CD4-positive, alpha-beta T cell treated with Interleukin-21 for 1 hour (primary cell): ENCODE measurements at regions not wholly inside any gene's neighbourhood (a gene's known extent, or its start where the extent isn't known, plus 50 kb on each side); places are given as distances from the start of the nearest gene placed in this dataset.

Source experiments
- DNase-seq: peaks from one replicate; pipeline ENCODE4 v3.0.0-alpha.2; 2020

DNA sequence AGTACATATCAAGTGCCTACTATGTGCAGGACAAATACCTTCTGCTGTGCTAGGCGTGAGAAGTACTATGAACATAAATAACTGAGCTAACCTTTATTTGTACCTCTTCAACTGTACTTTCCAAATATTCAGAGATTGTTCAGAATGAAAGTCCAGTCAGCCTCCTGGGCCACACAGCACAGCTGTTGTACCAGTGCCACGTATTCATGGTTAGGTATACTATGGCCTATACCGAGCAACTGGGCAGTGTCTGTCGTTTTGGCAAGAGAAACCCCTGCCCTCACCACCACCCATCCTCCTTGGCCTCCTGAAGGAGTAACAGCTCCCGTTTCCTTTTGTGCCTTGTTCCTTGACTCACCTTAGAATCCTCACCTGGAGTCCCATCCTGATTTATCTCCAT, 53.0 kb downstream of the RASSF10 start:
- no peak for DNase-seq

DNA sequence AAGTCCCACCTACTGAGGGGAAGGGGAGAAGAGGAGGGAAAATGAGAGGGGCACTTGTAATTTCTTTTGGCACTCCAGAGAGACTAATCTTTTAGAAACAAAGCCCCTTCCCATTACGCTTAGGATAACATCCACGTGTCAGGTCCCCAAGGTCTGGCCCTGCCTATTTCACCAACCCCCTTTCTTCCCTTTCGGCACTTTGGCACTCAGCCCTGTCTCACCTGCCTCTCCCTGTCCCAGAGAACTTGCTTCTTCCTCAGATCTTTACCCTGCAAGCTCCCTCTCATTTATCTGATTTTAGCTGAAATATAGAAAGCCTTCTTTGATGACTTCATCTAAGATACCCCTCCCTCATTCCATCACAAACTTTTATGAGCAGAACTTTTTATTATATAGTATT, 55.5 kb downstream of the RASSF10 start:
- DNase-seq: no peak

DNA sequence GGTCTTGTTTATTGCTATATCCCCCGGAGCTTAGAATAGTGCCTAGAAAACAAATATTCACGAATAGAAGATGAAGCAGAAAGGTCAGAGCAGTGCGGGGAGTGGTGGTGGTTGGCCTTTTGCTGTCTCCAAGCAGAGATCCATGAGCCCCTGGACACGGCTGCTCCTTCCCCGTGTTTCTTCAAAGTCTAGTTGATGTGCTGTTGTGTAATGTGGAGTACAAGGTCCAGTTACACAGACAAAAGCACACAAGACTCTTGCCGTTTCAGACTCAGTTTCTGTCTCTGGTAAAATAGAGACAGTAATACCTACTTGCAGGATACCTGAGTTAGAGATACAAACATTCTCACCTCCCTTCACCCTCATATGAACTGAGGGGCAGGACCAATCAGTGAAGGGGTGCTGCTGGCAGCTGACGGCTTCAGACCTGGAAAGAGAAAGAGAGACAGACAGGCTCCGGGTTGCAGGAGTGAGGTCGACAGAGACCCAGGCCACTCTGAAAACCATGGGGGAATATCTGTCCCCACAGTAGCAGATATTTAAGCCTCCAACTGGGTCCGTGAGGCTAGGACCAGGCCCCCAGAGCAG, 56.2 kb downstream of the RASSF10 start:
- no peak for DNase-seq

DNA sequence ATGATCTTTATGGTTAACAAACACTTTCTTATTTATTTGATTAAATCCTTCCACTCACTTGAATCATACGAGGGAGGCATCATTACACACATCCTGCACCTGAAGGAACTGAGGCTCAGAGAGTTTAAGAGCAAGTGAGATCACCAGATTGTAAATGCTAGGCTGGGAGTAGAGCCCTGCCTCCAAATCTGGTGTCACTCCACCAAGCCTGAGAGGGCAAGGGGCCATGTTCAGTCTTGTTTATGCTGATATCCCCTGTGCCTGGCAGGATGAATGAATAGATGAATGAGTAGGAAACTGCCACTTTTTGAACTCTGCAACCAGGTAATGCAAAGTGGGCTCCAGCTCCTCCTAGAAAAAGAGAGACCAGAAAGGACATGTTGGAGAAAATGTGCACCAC, 59.1 kb downstream of the RASSF10 start:
- DNase-seq: no peak

DNA sequence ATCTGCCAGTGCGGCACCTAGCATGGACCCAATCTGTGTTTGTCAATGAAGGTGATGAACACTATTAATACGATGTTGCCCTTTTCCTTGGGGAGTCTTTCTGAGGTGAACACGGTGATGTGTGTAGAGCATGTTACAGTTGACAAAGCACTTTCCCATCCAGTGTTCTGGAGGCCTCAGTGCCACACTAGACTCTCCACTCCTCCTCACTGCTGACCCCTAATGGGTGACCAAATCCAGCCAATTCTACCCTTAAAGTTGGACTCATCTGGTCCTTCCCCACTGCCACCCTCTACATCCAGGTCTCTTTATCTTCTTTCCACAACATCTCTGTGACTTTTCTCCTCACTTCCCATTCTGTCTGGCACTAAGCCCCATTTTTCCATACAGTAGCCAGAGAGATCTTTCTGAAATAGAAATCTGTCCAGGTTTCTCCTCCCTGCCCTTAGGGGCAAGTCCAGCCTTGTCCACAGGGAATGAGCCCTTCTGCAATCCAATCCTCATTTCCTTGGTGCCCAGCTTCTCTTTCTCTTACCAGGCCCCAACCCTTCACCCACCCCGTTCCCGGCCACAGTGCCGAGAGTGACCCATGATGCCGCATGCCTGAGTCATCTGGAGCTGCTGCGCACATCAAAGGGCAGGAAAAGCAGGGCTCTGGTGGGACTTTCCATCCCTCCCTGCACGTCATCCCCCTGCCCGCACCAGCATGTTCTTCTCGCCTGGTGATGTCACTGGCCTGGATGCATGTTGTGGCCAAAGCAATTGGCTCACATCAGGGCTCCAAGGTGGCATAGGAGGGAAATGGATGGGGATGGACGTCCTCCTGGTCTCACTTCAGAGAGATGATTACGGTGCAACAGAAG, 64.2 kb downstream of the RASSF10 start:
- no peak for DNase-seq

DNA sequence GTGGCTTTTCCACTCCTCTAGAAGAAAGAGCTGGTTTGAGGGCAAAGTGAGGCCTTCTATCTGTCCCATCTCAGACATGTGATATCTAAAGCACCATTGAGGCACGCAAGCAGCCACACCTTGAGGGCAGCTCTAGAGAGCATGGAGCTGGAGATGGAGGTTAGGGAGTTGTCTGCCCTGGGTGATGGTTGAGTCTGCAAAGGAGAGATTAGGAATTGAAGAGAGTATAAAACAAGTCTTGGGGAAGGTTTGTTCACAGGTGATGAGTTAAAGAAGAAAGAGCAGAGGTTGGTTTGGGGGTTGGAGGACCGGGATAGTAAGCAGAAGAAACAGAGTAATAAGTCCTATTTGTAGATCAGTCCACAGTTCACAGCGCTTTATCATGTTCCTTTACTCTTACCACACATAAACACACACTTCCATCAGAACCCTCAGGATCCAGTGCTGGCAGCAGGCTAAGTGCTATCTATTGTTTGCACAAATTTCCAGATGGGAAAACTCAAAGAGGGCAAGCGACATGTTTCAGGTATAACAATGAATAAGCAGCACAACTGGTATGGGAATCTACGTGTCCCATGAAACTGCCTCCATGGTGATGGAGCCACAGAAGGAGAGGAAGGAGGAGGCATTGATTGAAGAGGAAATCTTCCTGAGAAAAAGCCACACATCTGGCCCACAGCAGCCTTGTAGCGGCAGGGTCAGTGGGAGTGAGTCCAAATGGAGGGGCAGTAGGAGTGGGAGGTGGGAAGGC, 65.8 kb downstream of the RASSF10 start:
- no peak for DNase-seq

DNA sequence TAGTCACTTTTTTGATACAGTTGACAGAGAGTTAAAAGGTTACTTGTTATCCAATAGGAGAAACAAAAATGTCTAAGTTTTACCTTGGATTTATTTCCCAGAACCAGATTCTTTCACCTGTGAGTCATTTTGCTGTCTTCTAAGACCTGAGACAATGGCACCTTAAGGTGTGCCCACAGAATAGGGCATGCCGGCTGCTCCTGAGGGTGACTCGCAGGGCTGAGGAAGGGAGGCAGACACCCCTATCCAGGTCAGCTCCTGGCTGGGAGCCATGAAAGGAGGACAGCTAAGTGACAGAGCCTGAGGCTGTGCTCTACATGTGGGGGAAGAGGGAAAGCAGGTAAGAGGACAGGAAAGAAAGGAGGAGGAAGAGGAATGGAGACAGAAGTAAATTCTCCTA, 67.8 kb downstream of the RASSF10 start:
- DNase-seq: no peak

DNA sequence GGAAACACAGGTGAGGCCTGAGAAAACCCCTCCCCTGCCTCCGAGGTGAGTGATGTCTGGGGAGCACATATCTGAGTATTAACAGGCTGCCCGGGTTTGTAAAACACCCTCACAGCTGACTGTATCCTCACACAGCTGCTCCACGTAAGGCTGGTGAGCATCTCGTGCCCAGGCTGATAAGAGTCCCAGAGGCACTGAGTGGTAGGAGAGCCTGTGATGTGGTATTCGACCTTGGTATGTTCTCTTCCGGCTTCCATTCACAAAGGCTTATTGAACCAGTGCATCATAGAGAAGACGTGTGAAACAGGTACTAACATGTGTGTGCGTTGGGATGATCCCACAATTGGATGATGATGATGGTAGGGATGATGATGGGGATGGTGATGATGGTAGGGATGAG, 71.7 kb downstream of the RASSF10 start:
- DNase-seq: no peak

DNA sequence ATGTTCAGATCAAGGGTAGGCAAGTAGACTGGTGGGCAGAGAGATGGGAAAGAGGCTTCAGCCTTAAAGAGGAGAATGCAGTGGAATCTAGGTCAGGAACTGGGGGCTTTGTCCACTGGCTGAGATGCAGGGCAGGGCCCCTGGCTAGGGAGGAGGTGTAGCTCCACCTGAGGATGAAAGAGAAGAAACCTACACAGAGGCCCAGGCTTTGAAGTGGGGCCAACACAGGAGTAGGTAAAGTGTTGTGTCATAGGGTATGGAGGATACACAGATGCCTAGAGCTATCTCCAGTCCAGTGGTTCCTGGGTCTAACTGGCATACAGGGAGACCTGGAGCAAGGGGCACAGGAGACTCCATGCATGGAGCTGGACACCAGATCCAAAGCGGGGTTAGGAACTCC, 73.5 kb downstream of the RASSF10 start:
- no peak for DNase-seq

DNA sequence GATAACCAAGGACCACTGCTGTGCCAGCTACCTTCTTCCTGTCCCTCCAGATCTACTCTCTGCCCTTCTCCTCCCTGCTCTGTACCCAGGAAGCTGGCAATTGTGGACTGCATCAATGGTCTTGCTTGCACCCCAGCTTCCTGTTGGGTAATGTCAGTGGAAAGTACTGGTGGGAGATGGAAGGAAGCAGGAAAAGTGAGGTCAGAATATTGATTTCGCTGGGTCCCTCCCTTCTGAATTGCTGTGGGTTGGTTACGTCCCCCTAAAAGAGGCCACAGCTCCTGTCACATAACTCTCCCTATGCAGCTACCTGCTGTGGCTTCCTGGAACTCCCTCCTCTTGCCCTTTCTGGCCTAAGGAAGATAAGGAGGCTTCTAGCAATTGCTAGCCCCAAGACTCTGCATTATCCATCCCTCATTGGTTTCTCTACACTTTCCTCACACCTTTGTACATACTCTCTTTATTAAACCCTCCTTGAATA, 81.2 kb downstream of the RASSF10 start:
- DNase-seq: no peak

DNA sequence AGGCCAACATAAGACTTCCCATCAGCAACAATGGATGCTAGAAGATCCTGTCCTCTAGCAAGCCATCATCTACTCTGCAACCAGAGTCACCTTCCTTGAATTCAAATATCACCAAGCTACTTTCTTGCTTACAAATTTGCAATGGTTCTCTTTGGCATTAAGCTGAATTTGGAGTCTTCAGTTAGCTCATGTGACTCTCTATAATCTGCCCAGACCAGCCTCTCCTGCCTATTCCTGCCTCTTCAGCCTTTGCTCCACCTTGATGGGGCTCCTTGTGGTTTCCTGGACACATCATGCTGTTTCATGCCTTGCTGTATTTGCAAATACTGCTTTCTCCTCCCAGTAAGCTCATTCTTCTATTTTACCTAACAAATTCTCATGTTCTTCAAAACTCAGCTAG, 82.3 kb downstream of the RASSF10 start:
- no peak for DNase-seq

DNA sequence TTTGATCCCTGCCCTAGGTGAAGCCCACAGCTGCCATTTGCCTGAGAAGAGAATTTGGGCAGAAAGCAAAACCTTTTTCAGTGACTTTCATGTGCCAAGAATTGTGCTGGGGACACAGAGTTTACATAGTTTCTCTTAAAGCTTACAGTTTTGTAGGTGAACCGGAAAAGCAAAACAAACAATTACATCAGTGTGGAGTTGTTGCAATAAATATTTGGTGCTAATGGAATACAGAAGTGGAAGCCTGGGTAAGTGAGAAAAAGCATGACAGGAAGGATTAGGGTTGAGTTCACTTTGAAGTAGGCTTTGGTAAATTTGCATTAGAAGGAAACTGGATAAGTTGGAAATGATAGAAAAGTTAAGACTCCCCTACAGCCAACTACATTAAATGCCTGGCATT, 82.7 kb downstream of the RASSF10 start:
- no peak for DNase-seq

DNA sequence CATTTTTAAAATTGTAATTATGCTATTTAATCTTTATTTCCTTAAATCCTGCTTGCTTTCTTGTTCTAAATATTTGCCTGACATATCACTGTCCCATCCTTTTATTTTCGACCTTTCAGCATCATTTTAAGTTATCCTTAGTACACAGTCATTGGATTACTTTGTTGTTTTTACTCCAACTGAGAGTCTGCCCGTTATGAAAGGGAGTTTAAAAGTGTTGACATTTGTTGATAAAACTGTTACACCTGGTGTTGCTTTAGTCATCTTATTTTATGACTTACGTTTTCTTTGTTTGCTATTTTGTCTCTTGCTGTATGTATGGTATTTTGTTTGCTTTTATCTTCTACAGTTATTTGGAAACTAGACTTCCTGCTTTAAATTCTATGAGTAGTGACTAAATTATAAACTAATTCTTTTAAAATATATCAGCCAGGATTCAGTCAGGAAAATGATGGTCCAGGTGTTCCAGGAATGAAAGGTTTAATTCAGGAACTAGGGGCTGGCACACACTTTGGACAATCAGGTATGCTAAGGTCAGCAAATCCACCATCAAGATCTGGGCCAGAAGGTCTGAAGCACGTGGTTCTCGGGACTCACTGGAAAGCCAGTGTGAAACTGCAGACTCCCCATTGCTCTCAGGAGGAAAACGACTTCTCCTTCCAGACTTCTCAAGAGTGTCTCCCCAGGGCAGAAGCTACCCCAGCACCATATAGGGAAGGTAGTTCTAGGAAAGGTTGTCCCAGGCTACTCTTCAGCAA, 86.0 kb downstream of the RASSF10 start:
- no peak for DNase-seq

DNA sequence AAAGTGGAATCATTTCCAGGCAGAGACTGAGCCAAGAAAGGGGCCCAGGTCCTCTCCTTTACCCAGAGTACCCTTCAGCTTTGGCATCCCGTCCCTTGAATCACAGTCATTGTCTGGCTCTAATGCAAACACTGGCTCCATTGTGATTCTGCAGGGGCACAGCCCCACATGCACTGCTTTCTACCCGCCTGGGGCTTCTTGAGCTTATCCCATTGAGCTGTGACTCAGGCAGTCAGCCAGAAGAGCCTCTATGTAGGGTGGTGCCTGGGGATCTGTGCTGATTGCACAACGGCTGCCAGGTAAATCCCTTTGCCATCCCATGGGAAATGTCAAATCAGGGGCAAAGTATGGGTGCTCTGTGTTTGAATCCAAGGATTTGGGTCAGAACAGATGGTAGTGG, 88.9 kb downstream of the RASSF10 start:
- no peak for DNase-seq

DNA sequence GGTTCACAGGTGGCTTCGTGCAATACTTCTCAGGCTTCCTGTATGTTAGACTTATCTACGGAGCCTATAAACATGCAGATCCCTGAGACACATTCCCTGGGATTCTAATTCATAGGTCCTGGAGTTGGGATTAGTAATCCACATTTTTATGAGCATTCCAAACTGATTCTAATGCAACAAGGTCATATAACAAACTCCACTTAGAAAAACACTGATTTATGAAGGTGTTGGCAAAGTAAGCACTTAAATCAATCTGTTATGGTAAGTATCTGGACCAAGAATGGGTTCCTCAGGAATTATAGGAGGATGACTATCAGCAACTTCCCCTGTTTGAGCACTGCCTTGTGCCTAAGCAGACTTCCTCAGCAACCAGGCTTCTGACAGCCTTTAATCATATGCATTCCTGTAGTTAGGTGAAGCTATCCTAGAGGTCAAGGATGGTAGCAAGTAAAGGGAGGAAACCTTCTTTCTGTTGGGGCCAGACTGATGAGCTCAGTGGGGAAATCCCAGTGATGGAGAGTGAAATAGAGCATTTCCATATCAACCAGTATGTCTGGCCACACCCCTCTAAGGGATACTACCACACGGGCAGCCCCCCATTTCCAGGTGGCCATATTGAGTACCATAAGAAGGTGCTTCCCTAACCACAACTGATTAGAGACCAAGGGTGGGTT, 89.6 kb downstream of the RASSF10 start:
- DNase-seq: no peak

DNA sequence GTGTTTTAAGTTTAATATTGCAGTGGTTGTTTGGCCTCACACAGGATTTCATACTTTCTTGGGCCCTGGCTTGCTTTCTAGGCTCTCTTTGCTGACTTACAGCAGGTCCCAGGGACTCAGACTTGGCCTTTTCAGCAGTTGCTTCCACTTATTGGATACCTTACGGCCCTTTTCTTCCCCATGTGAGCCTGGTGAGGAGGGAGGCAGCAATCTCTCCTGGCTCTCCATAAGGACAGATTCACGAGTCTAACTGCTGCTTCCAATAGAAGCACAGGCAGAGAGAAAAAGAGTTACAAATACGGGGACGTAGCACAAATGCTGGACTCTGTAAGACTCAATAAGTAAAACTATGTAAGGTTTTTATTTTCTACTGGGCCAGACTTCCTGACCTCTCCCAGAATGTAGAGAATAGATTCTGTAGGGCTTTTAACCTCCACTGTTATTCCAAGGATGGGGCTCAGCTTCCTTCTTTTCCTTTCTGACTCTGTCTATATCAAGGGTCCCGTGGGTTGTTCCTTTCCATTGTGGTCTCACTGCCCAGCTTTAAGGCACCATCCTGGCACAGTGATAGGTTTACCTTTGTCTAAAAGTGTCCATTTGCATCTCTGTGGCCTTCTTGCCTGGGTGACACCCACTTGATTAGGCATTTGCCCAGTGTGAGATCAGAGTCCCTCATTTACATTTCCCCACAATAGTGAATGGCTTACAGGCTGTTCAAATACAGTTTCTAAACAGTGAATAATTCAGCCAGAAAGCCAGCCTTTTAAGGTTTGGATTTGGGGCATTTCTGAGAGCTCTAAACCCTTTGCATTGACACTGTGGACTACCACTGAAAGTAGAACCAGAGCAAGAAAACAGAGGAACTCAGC, 92.8 kb downstream of the RASSF10 start:
- no peak for DNase-seq

DNA sequence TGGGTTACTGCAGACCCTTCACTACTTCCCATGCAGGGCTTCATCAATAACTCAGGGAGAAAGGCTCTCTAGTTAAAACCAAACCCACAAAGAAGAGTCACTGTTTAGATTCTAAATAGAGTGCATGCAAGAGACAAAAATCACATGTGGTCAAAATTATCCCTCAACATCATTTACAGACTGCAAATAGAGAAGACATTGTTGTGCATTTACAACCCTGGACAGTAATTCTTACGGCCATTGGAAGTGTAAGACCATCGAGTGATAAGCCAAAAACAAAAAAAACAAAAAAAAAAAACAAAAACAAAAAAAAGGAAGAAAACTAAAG, 93.4 kb downstream of the RASSF10 start:
- DNase-seq: no peak

DNA sequence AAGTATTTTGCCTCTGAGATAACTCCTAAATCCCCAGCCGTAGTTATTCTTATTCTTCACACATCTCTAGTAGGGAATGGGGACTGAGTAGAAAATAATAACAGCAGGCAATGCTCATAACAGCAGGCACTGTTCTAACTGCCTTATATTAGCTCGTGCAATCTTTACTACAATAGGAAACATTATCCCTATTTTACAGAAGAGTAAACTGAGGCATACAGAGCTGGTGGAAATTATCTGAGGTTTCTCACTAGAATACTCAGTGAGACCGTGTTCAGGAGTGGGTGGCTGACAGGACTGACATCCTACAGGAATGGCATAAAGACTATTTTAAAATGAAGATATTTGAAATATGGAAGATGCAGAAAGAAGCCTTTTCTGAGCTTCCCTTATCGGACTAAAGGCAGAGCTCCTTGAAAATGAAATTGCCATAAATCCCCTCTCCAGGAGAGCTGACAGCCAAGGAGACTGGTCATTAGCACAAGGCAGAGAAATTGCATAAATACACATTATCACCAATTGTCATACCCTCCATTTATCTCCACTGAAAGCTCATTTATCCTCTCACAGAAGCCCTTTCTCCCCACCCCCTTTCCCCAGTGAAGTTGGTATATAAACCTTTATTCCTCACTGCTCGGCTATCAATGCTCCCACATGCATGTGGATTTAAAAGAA, 93.9 kb downstream of the RASSF10 start:
- DNase-seq: no peak

DNA sequence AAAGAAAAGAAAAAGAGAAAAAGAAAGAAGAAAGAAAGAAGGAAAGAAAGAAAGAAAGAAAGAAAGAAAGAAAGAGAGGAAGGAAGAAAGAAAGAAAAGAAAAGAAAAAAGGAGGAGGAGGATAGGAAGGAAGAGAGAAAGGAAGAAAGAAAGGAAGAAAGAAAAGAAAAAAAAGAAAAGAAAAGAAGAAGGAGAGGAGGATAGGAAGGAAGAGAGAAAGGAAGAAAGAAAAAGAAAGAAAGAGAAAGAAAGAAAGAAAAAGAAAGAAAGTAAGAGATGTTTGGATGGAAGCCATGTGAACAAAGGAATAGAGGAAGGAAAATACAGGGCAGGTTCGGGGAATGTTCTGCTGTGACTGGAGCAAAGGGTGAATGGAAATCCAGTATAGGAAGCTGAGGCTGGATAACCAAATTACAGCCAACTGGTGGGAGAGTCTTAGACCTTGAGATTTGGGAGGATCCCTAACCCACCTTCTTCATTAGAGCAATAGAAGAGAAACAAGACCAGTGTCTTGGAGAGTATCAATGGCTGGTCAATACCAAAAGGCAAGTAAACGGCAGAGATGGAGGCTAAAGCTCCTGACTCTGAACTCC, 94.9 kb downstream of the RASSF10 start:
- no peak for DNase-seq

DNA sequence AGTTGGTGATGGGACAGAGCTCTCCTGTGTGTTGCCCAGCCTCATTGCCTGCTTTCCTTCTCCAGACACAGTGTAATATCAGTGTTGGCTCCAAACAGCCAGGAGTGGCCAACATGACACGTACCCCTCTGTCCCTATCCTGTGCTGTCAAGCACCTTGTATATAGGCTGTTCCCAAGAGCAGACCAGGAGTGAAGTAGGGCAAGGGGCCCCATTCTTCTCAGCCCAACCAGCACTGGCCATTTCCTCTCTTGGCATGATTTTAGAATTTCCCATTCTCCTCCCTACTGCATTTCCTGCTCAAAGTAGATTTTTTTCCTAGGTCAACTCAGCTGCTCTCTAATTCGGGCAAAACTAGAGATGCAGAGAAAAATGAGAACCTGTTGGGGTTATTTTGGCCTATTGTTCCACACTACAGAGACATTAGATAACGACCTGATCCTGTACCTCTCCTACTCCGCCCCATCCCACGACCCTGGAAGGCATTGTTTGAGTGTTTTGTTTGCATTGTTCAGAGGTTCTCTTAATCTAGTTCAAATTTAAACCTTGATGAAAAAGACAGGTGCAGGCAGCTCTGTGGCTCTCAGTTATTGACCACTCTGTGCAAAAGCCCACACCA, 95.6 kb downstream of the RASSF10 start:
- DNase-seq: no peak
